ENCODE measurements at regions not wholly inside any gene's neighbourhood (a gene's known extent, or its start where the extent isn't known, plus 50 kb on each side); places are given as distances from the start of the nearest gene placed in this dataset.

- no peak overlapping the region for H3K4me3 Mint-ChIP-seq
Measured at GRCh38 chr3:150091626-150092025, 120.9 kb upstream of the PFN2 start.

GRCh38 chr3:150090877-150091276 lies 120.2 kb upstream of the PFN2 start:
- no peak overlapping the region for H3K27ac Mint-ChIP-seq
- ATAC-seq (no peak), DNase-seq (ENCODE audit: low spot score) (no peak)
- no peak overlapping the region for H3K4me3 Mint-ChIP-seq
- TF ChIP-seq TCF7 (CRISPR knock-in tag; IDR thresholded peaks at IDR 0.05; ENCODE audit: low read depth) (no peak), ZNF219 (CRISPR knock-in tag; IDR thresholded peaks at IDR 0.05; ENCODE audit: borderline replicate concordance) (no peak), ETV6 (CRISPR knock-in tag; IDR thresholded peaks at IDR 0.05) (no peak), CREM (CRISPR knock-in tag; IDR thresholded peaks at IDR 0.05) (no peak), E2F5 (CRISPR knock-in tag; IDR thresholded peaks at IDR 0.05) (no peak), ATF2 (CRISPR knock-in tag; IDR thresholded peaks at IDR 0.05; ENCODE audit: borderline replicate concordance, low read depth) (no peak), IRF1 (CRISPR knock-in tag; IDR thresholded peaks at IDR 0.05) (no peak), SMAD4 (CRISPR knock-in tag; IDR thresholded peaks at IDR 0.05) (no peak), MXD4 (CRISPR knock-in tag; IDR thresholded peaks at IDR 0.05; ENCODE audit: borderline replicate concordance) (no peak), ZSCAN18 (CRISPR knock-in tag; IDR thresholded peaks at IDR 0.05) (no peak), ZNF416 (CRISPR knock-in tag; IDR thresholded peaks at IDR 0.05) (no peak), USF2 (CRISPR knock-in tag; IDR thresholded peaks at IDR 0.05) (no peak)
- POLR2A ChIA-PET = no interaction called here
- CTCF ChIA-PET = no interaction called here
- H3K27me3 Mint-ChIP-seq (ENCODE audit: low read depth) = no peaks in the 10 kb centered on the region
- no peaks in the 10 kb centered on the region for H3K36me3 Mint-ChIP-seq
- peaks cover 10% of the 10 kb centered on the region; the same call in 1 of the 2 replicates for H3K9me3 Mint-ChIP-seq
- H3K4me1 Mint-ChIP-seq = peaks cover 12% of the 10 kb centered on the region; the same call in 1 of the 2 replicates

More at GRCh38 chr3:150091626-150092025, 120.9 kb upstream of the PFN2 start:
- DNase-seq (ENCODE audit: low spot score) (no peak), ATAC-seq (no peak)
- Mint-ChIP-seq H3K27ac (no peak overlapping the region), H3K36me3 (no peaks in the 10 kb centered on the region), H3K4me1 (peaks cover 19% of the 10 kb centered on the region), H3K27me3 (ENCODE audit: low read depth) (no peaks in the 10 kb centered on the region), H3K9me3 (peaks cover 10% of the 10 kb centered on the region; the same call in 1 of the 2 replicates)
- ChIA-PET POLR2A (no interaction called here), CTCF (no interaction called here)
- TF ChIP-seq ZNF219 (CRISPR knock-in tag; IDR thresholded peaks at IDR 0.05; ENCODE audit: borderline replicate concordance) (no peak), ZNF138 (CRISPR knock-in tag; conservative IDR thresholded peaks at IDR 0.05) (no peak)

GRCh38 chr3:150090006-150090405 lies 119.3 kb upstream of the PFN2 start:
- DNase-seq (ENCODE audit: low spot score) (no peak), ATAC-seq (no peak)
- TF ChIP-seq STAT6 (CRISPR knock-in tag; conservative IDR thresholded peaks at IDR 0.05; ENCODE audit: low read depth) (no peak), ZNF512 (CRISPR knock-in tag; IDR thresholded peaks at IDR 0.05; ENCODE audit: borderline replicate concordance) (no peak), PREB (CRISPR knock-in tag; IDR thresholded peaks at IDR 0.05; ENCODE audit: borderline replicate concordance) (no peak)
- ChIA-PET CTCF (no interaction called here), POLR2A (no interaction called here)
- Mint-ChIP-seq H3K27me3 (ENCODE audit: low read depth) (no peaks in the 10 kb centered on the region), H3K4me1 (peaks cover 10% of the 10 kb centered on the region; the same call in 1 of the 2 replicates), H3K36me3 (no peaks in the 10 kb centered on the region), H3K4me3 (no peak overlapping the region), H3K9me3 (peaks cover 10% of the 10 kb centered on the region; the same call in 1 of the 2 replicates), H3K27ac (no peak overlapping the region)
